Left cardiac atrium (tissue), 4 donors: ENCODE measurements at regions not wholly inside any gene's neighbourhood (a gene's known extent, or its start where the extent isn't known, plus 50 kb on each side); places are given as distances from the start of the nearest gene placed in this dataset.
"Not testable (repeated sequence)": the region's sequence is repeated elsewhere in the genome, so short reads cannot be mapped to it uniquely, and the experiment has no call there.

Source experiments
- ATAC-seq, 2 donors: fragments of 200-7000 bp; cut with Tn5 transposase; one replicate each; pipeline ENCODE4 v1.9.1; 2020; ENCODE audit warnings: mild to moderate bottlenecking in 2 of 2, moderate library complexity in 2 of 2
- DNase-seq: peaks from one replicate; pipeline ENCODE4 v3.0.0-alpha.2; 2020
- intact Hi-C, 2 donors: fragments of 100-400 bp; cut with DNase I; formaldehyde crosslinking; loops; one replicate each; pipeline versions ENCODE4 v1.14.1 to v1.15.1; 2022 to 2023
- donor health status: DM: no; HTN: yes; CAD: no.
- donor health status: DM: no; HTN: yes; CAD: no; lungs with severe emphysema.
- donor health status: DM: yes; HTN: yes; CAD: no.
- donor health status: Dilated cardiomyopathy.

DNA sequence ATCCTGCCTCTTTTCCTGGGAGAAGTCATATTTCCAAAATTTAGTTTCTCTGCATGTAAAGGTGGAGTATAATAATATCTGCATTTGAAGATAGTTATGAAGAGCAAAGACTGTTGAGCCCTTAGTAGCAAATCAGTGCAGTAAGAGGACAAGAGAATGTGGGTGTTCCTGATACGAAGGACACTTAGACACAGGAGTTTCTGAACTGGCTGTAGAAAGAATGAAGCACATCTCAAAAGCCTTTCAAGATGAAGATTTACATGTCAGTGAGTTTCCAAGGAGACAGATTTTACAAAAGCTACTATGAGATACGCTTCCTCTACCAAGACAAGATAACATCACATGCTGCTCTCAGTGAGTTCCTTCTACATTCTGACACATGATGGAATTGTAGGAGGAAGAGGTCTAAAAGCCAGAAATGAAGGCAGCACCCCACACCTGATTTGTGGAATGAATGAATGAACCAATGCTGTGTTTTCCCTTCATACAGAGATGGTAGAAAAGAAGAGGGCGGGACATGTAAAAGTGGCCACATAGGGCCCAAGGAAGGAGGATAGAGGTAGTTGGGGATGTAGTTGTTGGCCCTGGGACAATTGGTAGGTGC, 173.6 kb upstream of the PDE1C start:
- DNase-seq = no peak
- no peak for ATAC-seq
- intact Hi-C loops = no loop called here

- DNase-seq (no peak), ATAC-seq (no peak)
- intact Hi-C loops = no loop called here
These were observed 172.2 kb upstream of the PDE1C start for GRCh38 chr7:32242436-32242835.

GRCh38 chr7:32241636-32242035, 171.4 kb upstream of the PDE1C start:
- DNase-seq = no peak
- ATAC-seq = no peak
- intact Hi-C loops = no loop called here

DNA sequence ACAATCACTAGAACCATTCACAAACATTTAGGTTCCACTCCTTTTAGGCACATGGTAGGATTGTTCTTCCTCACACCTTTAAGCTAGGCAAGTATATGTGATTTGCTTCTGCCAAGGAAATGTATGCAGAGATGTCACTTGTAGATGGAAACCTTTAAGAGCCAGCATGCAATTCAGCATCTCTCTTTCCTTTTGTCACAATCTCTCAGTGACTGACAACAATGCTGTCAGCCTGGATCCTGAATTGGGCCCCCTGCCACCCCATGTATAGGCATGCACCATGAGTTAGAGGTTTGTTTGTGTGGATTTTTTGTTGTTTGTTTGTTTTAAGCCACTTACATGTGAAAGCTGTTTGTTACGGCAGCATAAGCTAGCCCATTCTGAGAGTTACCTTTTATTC, 169.6 kb upstream of the PDE1C start:
- DNase-seq (no peak), ATAC-seq (no peak)
- intact Hi-C loops = no loop called here

DNA sequence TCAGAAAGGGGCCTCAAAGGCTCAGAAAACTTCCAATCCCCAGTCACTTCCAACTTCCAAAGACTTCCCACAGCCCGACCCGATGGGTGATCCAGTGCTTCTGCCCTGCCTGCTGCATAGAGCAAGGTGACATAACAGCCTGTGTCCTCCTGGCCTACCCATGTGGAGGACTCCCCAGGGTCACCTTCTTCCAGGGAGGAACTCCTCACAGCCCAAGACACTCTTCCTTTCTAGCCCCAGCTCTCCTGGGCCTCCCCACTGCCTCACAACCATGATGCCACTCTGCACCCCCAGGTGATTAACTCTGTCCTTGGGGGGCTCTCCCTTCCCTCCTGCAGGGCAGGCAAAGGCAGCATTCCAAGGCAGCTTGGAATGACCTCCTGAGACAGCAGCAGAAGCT, 158.4 kb upstream of the PDE1C start:
- no peak for ATAC-seq
- intact Hi-C loops = loop anchor here in 1 of 2 donors (10.0 kb wide), 1 partner anchor 246 kb away; no protein-coding TSS in a partner anchor
- DNase-seq = no peak

- intact Hi-C loops = loop anchor here in 1 of 2 donors (10.0 kb wide), 1 partner anchor 247 kb away; no protein-coding TSS in a partner anchor
- ATAC-seq (no peak), DNase-seq (no peak)
These were observed 157.5 kb upstream of the PDE1C start for GRCh38 chr7:32227746-32228145.

DNA sequence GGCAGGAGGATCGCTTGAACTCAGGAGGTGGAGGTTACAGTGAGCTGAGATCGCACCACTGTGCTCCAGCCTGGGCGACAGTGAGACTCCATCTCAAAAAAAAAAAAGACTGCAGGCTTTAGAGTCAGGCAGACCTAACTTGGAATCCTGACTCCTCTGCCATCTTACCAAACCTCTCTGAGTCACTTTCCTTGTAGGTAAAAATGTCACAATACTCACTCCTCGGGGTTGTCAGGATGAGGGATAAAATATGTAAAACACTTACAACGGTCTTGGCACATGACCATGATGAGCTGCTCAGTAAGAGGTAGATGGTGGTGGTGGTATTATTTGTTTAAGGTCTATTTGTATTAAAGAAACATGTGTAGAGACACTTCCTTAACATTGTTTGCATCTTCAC, 154.1 kb upstream of the PDE1C start:
- intact Hi-C loops = loop anchor here in 1 of 2 donors (10.0 kb wide), 1 partner anchor 251 kb away; no protein-coding TSS in a partner anchor
- DNase-seq (no peak), ATAC-seq (no peak)

GRCh38 chr7:32223721-32224120, 153.5 kb upstream of the PDE1C start:
- intact Hi-C loops = loop anchor here in 1 of 2 donors (10.0 kb wide), 1 partner anchor 251 kb away; no protein-coding TSS in a partner anchor
- no peak for DNase-seq
- no peak for ATAC-seq

GRCh38 chr7:32223071-32223650, 153.0 kb upstream of the PDE1C start:
- no peak for DNase-seq
- intact Hi-C loops = loop anchor here in 1 of 2 donors (10.0 kb wide), 1 partner anchor 252 kb away; no protein-coding TSS in a partner anchor
- no peak for ATAC-seq

GRCh38 chr7:32222251-32222900, 152.2 kb upstream of the PDE1C start:
- ATAC-seq = no peak
- intact Hi-C loops = loop anchor here in 1 of 2 donors (10.0 kb wide), 1 partner anchor 252 kb away; no protein-coding TSS in a partner anchor
- no peak for DNase-seq

DNA sequence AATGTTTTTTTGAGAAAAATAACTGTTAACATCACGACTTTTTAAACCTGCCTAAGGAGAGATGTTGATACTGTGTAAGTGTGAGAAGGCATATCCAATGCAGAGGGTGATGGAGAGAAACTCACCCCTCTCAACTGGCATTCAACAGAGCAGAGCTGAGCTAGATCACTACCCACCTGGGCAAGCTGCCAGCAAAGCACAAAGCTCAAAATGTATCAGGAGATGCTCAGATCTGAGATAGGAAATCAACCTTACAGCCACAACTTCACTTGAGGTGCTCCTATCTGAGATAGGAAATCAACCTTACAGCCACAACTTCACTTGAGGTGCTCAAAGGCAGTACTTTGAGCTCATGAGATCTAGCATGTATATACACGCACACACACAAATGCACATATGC, 151.5 kb upstream of the PDE1C start:
- ATAC-seq (no peak), DNase-seq (no peak)
- intact Hi-C loops = loop anchor here in 1 of 2 donors (10.0 kb wide), 1 partner anchor 253 kb away; no protein-coding TSS in a partner anchor

GRCh38 chr7:32221056-32221455, 150.8 kb upstream of the PDE1C start:
- ATAC-seq (no peak), DNase-seq (no peak)
- intact Hi-C loops = loop anchor here in 1 of 2 donors (10.0 kb wide), 1 partner anchor 254 kb away; no protein-coding TSS in a partner anchor

DNA sequence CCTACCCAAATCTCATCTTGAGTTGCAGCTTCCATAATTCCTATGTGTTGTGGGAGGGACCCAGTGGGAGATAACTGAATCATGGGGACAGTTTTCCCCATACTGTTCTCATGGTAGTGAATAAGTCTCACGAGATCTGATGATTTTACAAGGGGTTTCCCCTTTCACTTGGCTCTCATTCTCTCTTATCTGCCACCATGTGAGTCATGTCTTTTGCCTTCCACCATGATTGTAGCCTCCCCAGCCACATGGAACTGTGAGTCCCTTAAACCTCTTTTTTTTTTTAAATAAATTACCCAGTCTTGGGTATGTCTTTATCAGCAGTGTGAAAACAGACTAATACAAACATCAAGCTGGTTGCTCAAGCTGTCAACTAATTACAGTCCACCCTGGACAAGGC, 149.6 kb upstream of the PDE1C start:
- peak in 1 of 2 donors; percentile 22 for ATAC-seq
- intact Hi-C loops = loop anchor here in 1 of 2 donors (10.0 kb wide), 1 partner anchor 255 kb away; no protein-coding TSS in a partner anchor
- not testable (repeated sequence) for DNase-seq

GRCh38 chr7:32219416-32219815, 149.2 kb upstream of the PDE1C start:
- DNase-seq (no peak), ATAC-seq (no peak)
- intact Hi-C loops = no loop called here

- ATAC-seq (no peak), DNase-seq (no peak)
- intact Hi-C loops = no loop called here
These were observed 148.6 kb upstream of the PDE1C start for GRCh38 chr7:32218741-32219288.

DNA sequence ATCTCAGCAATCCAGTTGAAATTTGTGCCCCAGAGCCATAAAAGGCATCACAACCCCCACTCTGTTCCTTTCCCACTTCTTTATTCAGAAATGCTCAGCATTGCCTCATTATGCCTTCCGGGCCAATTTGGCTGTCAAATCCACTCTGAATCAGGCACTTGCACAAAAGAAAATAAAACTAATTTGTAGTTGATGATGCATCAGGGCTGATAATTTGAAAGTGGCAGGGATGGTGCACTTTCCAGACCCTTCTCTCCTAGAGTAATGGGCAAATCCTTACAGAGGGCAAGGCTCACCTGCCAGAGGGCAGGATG, 147.9 kb upstream of the PDE1C start:
- intact Hi-C loops = no loop called here
- peak in 1 of 2 donors; percentile 36 for ATAC-seq

DNA sequence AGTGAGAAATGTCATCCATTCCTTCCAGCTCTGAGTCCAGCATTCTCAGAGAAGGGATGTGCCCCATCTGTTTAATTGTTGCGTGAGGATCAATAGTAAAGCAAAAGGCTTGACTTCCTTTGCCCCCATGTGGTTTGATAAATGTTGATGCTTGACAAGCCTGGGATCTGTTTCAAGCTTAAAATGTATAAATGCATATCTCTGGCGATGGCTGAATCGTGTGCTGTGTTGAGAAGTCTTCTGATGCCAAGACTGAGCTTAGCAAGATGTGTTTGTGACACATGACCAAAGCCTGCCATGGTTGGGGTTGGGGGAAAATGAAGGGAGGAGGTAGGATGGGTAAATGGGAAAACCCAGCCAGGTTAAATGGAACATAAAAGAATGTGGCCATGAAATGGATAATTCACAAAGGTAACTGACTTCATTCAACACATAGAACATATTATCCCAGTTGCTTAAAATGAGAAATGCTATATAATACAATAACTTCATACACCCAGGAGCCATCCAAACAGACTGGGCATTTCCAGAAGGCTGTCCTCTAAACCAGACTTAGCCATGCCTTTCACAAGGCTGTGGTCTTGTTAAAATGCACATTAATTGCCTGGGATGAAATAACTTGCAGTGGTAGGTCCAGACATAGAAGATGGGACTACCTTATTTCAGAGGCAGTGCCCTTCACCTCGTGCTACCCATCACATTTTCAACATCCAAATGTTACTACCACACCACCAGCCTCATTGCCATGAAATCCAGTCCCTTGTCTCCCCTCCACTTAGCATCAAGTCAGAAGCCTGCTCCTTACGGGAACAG, 147.3 kb upstream of the PDE1C start:
- DNase-seq = no peak
- intact Hi-C loops = no loop called here
- ATAC-seq = peak in 1 of 2 donors; percentile 30

More for the DNA sequence above, 147.9 kb upstream of the PDE1C start:
- peak; percentile 30 for DNase-seq

GRCh38 chr7:32216759-32217158, 146.6 kb upstream of the PDE1C start:
- DNase-seq (no peak), ATAC-seq (no peak)
- intact Hi-C loops = no loop called here

DNA sequence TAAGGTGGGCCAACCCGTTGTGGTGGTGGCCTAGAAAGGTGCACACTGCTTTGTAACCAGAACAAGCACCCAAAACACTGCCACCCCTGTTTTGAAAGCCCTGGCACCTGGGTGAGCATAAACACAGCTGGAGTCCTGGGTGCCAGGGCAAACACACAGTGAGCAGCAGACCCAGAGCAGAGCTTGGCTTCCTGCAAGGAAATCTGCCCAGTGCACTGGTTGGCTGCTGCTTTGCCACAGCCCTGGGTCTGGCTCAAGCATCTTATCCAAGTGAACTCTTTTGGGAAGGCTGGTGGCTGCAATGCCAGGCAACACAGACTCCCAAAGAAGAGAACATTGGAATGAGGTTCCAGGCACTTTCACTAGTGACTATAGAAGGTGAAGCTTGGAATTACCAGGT, 145.5 kb upstream of the PDE1C start:
- no peak for ATAC-seq
- intact Hi-C loops = no loop called here
- DNase-seq = no peak
